CD1c-positive myeloid dendritic cell (primary cell): ENCODE measurements at regions not wholly inside any gene's neighbourhood (a gene's known extent, or its start where the extent isn't known, plus 50 kb on each side); places are given as distances from the start of the nearest gene placed in this dataset.
A peak's percentile ranks its signal among the peaks of the same experiment; 100 is the strongest.
"Not testable (repeated sequence)": the region's sequence is repeated elsewhere in the genome, so short reads cannot be mapped to it uniquely, and the experiment has no call there.

Experiments
- DNase-seq: peaks from one replicate; pipeline ENCODE4 v3.0.0-alpha.2; 2016; ENCODE audit errors: extremely low spot score

GRCh38 chr11:38894201-38894600 is 2296.2 kb upstream of the RAG2 start:
- not testable (repeated sequence) for DNase-seq

GRCh38 chr11:38884145-38884865 is 2286.3 kb upstream of the RAG2 start:
- no peak for DNase-seq

GRCh38 chr11:38867338-38867737 is 2269.3 kb upstream of the RAG2 start:
- DNase-seq, result no peak

- DNase-seq, result no peak
These were observed 2267.9 kb upstream of the RAG2 start for GRCh38 chr11:38865922-38866321.

GRCh38 chr11:38842991-38843390 is 2245.0 kb upstream of the RAG2 start:
- no peak for DNase-seq

GRCh38 chr11:38839071-38839470 is 2241.0 kb upstream of the RAG2 start:
- DNase-seq, result no peak

GRCh38 chr11:38835966-38836365 is 2237.9 kb upstream of the RAG2 start:
- DNase-seq, result no peak

- DNase-seq, result no peak
These were observed 2226.5 kb upstream of the RAG2 start for GRCh38 chr11:38824573-38824972.

- not testable (repeated sequence) for DNase-seq
These were observed 2223.8 kb upstream of the RAG2 start for GRCh38 chr11:38821786-38822185.

GRCh38 chr11:38819981-38820380 is 2221.9 kb upstream of the RAG2 start:
- DNase-seq, result no peak

GRCh38 chr11:38818720-38819119 is 2220.7 kb upstream of the RAG2 start:
- no peak for DNase-seq

GRCh38 chr11:38814670-38815069 is 2216.6 kb upstream of the RAG2 start:
- DNase-seq, result no peak

GRCh38 chr11:38809521-38809920 is 2211.5 kb upstream of the RAG2 start:
- DNase-seq, result no peak

GRCh38 chr11:38796281-38796680 is 2198.2 kb upstream of the RAG2 start:
- no peak for DNase-seq

GRCh38 chr11:38795027-38795426 is 2197.0 kb upstream of the RAG2 start:
- no peak for DNase-seq

GRCh38 chr11:38791346-38791961 is 2193.4 kb upstream of the RAG2 start:
- peak; percentile 38 for DNase-seq

GRCh38 chr11:38788561-38788960 is 2190.5 kb upstream of the RAG2 start:
- DNase-seq, result no peak

- DNase-seq, result no peak
These were observed 2186.1 kb upstream of the RAG2 start for GRCh38 chr11:38784164-38784563.

GRCh38 chr11:38766796-38767195 is 2168.8 kb upstream of the RAG2 start:
- DNase-seq, result no peak

- DNase-seq, result no peak
These were observed 2161.4 kb upstream of the RAG2 start for GRCh38 chr11:38759394-38759793.

- DNase-seq, result no peak
These were observed 2158.5 kb upstream of the RAG2 start for GRCh38 chr11:38756537-38756936.

- no peak for DNase-seq
These were observed 2153.4 kb upstream of the RAG2 start for GRCh38 chr11:38751421-38751820.

GRCh38 chr11:38746516-38746915 is 2148.5 kb upstream of the RAG2 start:
- DNase-seq, result not testable (repeated sequence)

- DNase-seq, result no peak
These were observed 2125.3 kb upstream of the RAG2 start for GRCh38 chr11:38723361-38723760.
